ENCODE measurements at regions not wholly inside any gene's neighbourhood (a gene's known extent, or its start where the extent isn't known, plus 50 kb on each side); places are given as distances from the start of the nearest gene placed in this dataset.

GRCh38 chr10:128912568-128913311 is 554.3 kb upstream of the MGMT start:
- DNase-seq (ENCODE audit: low read depth, low spot score), result no peak
- POLR2A ChIA-PET, result no interaction called here
- no peak overlapping the region for H3K4me3 ChIP-seq (replicated peaks in 1 of 3; ENCODE audit: insufficient read depth in 1 of 3, low read depth in 1 of 3, low read length in 3 of 3)
- H3K9ac ChIP-seq (replicated peaks; ENCODE audit: extremely low read depth, insufficient read depth, low read length), result no peak overlapping the region
- dilution Hi-C loops (cut with MboI; ENCODE audit: extremely low pct_ligation_motif_present, low sequenced_read_pairs) (no loop called here), intact Hi-C loops (cut with micrococcal nuclease) (no loop called here)
- no peaks in the 10 kb centered on the region for H4K20me1 ChIP-seq (replicated peaks; ENCODE audit: control insufficient read depth, extremely low read depth, insufficient read depth, low read length)
- no peaks in the 10 kb centered on the region for H3K9me1 ChIP-seq (replicated peaks; ENCODE audit: control insufficient read depth, extremely low read depth, insufficient read depth, low read length)
- no peaks in the 10 kb centered on the region for H3K36me3 ChIP-seq (ENCODE audit: control insufficient read depth in 2 of 2, extremely low read depth in 1 of 2, insufficient read depth in 2 of 2, low read length in 2 of 2)
- no peaks in the 10 kb centered on the region for H3K9me3 ChIP-seq (replicated peaks; ENCODE audit: control insufficient read depth, insufficient read depth, low read length)
- no peak for FAIRE-seq
- H3K27ac ChIP-seq (ENCODE audit: insufficient read depth, low read depth, low read length), result no peak overlapping the region
- no peak for TF ChIP-seq POLR2AphosphoS5 (IDR thresholded peaks at IDR 0.05; ENCODE audit: insufficient read depth, low read depth, low read length)
- no peak for TF ChIP-seq CTCF (IDR thresholded peaks at IDR 0.05; ENCODE audit: extremely low read depth in 1 of 2, insufficient read depth in 1 of 2, low read depth in 1 of 2, low read length in 2 of 2)
- TF ChIP-seq FOS (IDR thresholded peaks at IDR 0.05; ENCODE audit: borderline replicate concordance, insufficient read depth, low read length), result no peak
- TF ChIP-seq POLR2A (IDR thresholded peaks at IDR 0.05; ENCODE audit: low read depth, low read length), result no peak
- TF ChIP-seq JUN (IDR thresholded peaks at IDR 0.05; ENCODE audit: borderline replicate concordance, insufficient read depth, insufficient read length, low read depth), result no peak
- TF ChIP-seq, protein P1, sequence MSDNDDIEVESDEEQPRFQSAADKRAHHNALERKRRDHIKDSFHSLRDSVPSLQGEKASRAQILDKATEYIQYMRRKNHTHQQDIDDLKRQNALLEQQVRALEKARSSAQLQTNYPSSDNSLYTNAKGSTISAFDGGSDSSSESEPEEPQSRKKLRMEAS (IDR thresholded peaks at IDR 0.05; ENCODE audit: insufficient read depth, insufficient read length), result no peak
- no peak for TF ChIP-seq MYC (IDR thresholded peaks at IDR 0.05; ENCODE audit: low read depth, low read length)
- TF ChIP-seq EZH2 (IDR thresholded peaks at IDR 0.05; ENCODE audit: borderline replicate concordance, low read depth, low read length, severe bottlenecking), result no peak
- no peak for TF ChIP-seq GATA2 (IDR thresholded peaks at IDR 0.05; ENCODE audit: insufficient read depth, insufficient read length, low read depth, low read length)
- no peak overlapping the region for H2AFZ ChIP-seq (ENCODE audit: low read depth, low read length)
- H3K79me2 ChIP-seq (ENCODE audit: control insufficient read depth, insufficient read depth, low read length), result no peaks in the 10 kb centered on the region
- no peak overlapping the region for H3K4me2 ChIP-seq (ENCODE audit: insufficient read depth, low read length)
- BruUV-seq (replicated peaks), result no TSS peak
- no peaks in the 10 kb centered on the region for H3K27me3 ChIP-seq (ENCODE audit: control insufficient read depth in 2 of 2, insufficient read depth in 2 of 2, low read length in 2 of 2)
- no peaks in the 10 kb centered on the region for H3K4me1 ChIP-seq (ENCODE audit: control insufficient read depth, extremely low read depth, insufficient read depth, low read length)
- CTCF ChIA-PET, result no interaction called here
